HCT116 (cell line): ENCODE measurements at regions not wholly inside any gene's neighbourhood (a gene's known extent, or its start where the extent isn't known, plus 50 kb on each side); places are given as distances from the start of the nearest gene placed in this dataset.

Source experiments
- ATAC-seq: fragments of 200-7000 bp; cut with Tn5 transposase; 2 replicates; pipeline ENCODE4 v1.9.1; 2020; ENCODE audit warnings: mild to moderate bottlenecking, moderate library complexity
- BruUV-seq: library from RNA; stranded (reverse); fragments of 400-500 nt; replicated peaks from 2 replicates; lab custom pipeline; 2021; lab: Mats Ljungman, UMichigan
- CTCF ChIA-PET: fragments of 300-600 bp; sonication (Branson Sonifier 250); formaldehyde crosslinking; loops from one replicate; lab custom pipeline; 2021; ENCODE audit warnings: antibody characterized with exemption; lab: Charles Lee
- POLR2A ChIA-PET: fragments of 300-600, 350-600 bp; sonication (Branson Sonifier 250); formaldehyde crosslinking; loops from one replicate; lab custom pipeline; 2021; ENCODE audit warnings: antibody characterized with exemption; lab: Charles Lee
- RAD21 ChIA-PET, 2 experiments: fragments of 300-600 bp; sonication (Branson Sonifier 250); formaldehyde crosslinking; loops; one replicate each; lab custom pipeline; 2023; ENCODE audit warnings: low total read pairs in 2 of 2; ENCODE audit not compliant: uncharacterized antibody in 2 of 2, unreplicated experiment in 2 of 2, low non-redundant PET in 1 of 2; lab: Charles Lee
- DNase-seq: peaks from one replicate; pipeline ENCODE4 v3.0.0-alpha.2; 2010; ENCODE audit warnings: low read depth, low spot score
- H2AFZ ChIP-seq: fragments of 200-600 bp; shearing (Covaris generic), sonication (generic); 2 replicates; pipeline ENCODE4 v1.6.1; 2017; ENCODE audit warnings: low read depth, mixed run types, mixed read lengths, antibody characterized with exemption, low read length; ENCODE audit not compliant: poor library complexity, severe bottlenecking
- H3K27ac ChIP-seq: 2 replicates; pipeline ENCODE4 v1.5.1; 2012; ENCODE audit warnings: low read depth, low read length
- H3K27me3 ChIP-seq: fragments of 200-600 bp; sonication (generic); 2 replicates; pipeline ENCODE4 v1.6.1; 2016; ENCODE audit warnings: mixed run types, low read length, mixed read lengths; ENCODE audit not compliant: insufficient read depth
- H3K36me3 ChIP-seq, 2 experiments: fragments of 200-500 bp in 1 of 2; fragments of 200-600 bp in 1 of 2; sonication (Bioruptor generic) in 1 of 2; sonication (generic) in 1 of 2; 2 replicates each; pipeline versions ENCODE4 v1.5.1 to v1.6.1; 2014 to 2016; ENCODE audit warnings: low read length in 2 of 2, inconsistent platforms in 1 of 2, mixed read lengths in 1 of 2, mixed run types in 1 of 2; ENCODE audit not compliant: insufficient read depth in 2 of 2, control insufficient read depth in 1 of 2
- H3K4me1 ChIP-seq, 2 experiments: fragments of 200-600 bp in 1 of 2; sonication (generic) in 1 of 2; 2 replicates each; pipeline versions ENCODE4 v1.5.1 to v1.6.1; 2012 to 2017; ENCODE audit warnings: low read length in 2 of 2, inconsistent platforms in 1 of 2, mild to moderate bottlenecking in 1 of 2, mixed read lengths in 1 of 2, mixed run types in 1 of 2, moderate library complexity in 1 of 2; ENCODE audit not compliant: insufficient read depth in 2 of 2, control insufficient read depth in 1 of 2
- H3K4me2 ChIP-seq: fragments of 200-600 bp; sonication (generic); 2 replicates; pipeline ENCODE4 v1.6.1; 2017; ENCODE audit warnings: mixed run types, low read length, mixed read lengths
- H3K4me3 ChIP-seq, 2 experiments: fragments of 200-600 bp in 1 of 2; sonication (generic) in 1 of 2; replicated peaks in 1 of 2; 2 replicates each; pipeline ENCODE4 v1.5.1; 2011 to 2016; ENCODE audit warnings: low read length in 2 of 2, control low read depth in 1 of 2, low read depth in 1 of 2, mild to moderate bottlenecking in 1 of 2, mixed read lengths in 1 of 2, mixed run types in 1 of 2
- H3K79me2 ChIP-seq: fragments of 200-600 bp; sonication (generic); 2 replicates; pipeline ENCODE4 v1.6.1; 2017; ENCODE audit warnings: mild to moderate bottlenecking, mixed run types, low read length, moderate library complexity, mixed read lengths; ENCODE audit not compliant: insufficient read depth
- H3K9ac ChIP-seq: fragments of 200-600 bp; sonication (generic); 2 replicates; pipeline ENCODE4 v1.6.1; 2016; ENCODE audit warnings: low read length, mixed read lengths
- H3K9me2 ChIP-seq: fragments of 200-600 bp; sonication (generic), shearing (Covaris generic); 2 replicates; pipeline ENCODE4 v1.6.1; 2017; ENCODE audit warnings: mixed run types, mild to moderate bottlenecking, moderate library complexity; ENCODE audit not compliant: insufficient read depth
- H3K9me3 ChIP-seq, 2 experiments: fragments of 200-500 bp in 1 of 2; fragments of 200-600 bp in 1 of 2; sonication (Bioruptor generic) in 1 of 2; sonication (generic) in 1 of 2; 2 replicates each; pipeline ENCODE4 v1.6.1; 2014 to 2017; ENCODE audit warnings: low read length in 2 of 2, mixed read lengths in 2 of 2, inconsistent platforms in 1 of 2, low read depth in 1 of 2, mild to moderate bottlenecking in 1 of 2, mixed run types in 1 of 2, moderate library complexity in 1 of 2; ENCODE audit not compliant: control insufficient read depth in 1 of 2, insufficient read depth in 1 of 2
- H4K20me1 ChIP-seq: fragments of 200-600 bp; sonication (generic), shearing (Covaris generic); 2 replicates; pipeline ENCODE4 v1.6.1; 2017; ENCODE audit warnings: mixed run types, mild to moderate bottlenecking, moderate library complexity; ENCODE audit not compliant: insufficient read depth
- CBX3 ChIP-seq: IDR thresholded peaks from 2 replicates; pipeline ENCODE4 v1.6.1; 2012; ENCODE audit warnings: low read depth
- CTCF ChIP-seq, 3 experiments: fragments of 200-600 bp in 1 of 3; sonication (generic) in 1 of 3; IDR thresholded peaks in 2 of 3; conservative IDR thresholded peaks in 1 of 3; 2 replicates each; pipeline ENCODE4 v1.5.1; 2012 to 2017; ENCODE audit warnings: low read depth in 2 of 3, low read length in 2 of 3, antibody characterized with exemption in 1 of 3, borderline replicate concordance in 1 of 3, control low read depth in 1 of 3, mild to moderate bottlenecking in 1 of 3, mixed read lengths in 1 of 3, mixed run types in 1 of 3, moderate library complexity in 1 of 3; ENCODE audit not compliant: insufficient read depth in 1 of 3
- ELF1 ChIP-seq: IDR thresholded peaks from 2 replicates; pipeline ENCODE4 v1.6.1; 2012; ENCODE audit warnings: low read depth, borderline replicate concordance
- FOSL1 ChIP-seq: IDR thresholded peaks from 2 replicates; pipeline ENCODE4 v1.6.1; 2012; ENCODE audit warnings: low read depth
- JUND ChIP-seq: IDR thresholded peaks from 2 replicates; pipeline ENCODE4 v1.6.1; 2012
- RAD21 ChIP-seq: IDR thresholded peaks from 2 replicates; pipeline ENCODE4 v1.6.1; 2012; ENCODE audit warnings: low read depth, mild to moderate bottlenecking
- REST ChIP-seq: IDR thresholded peaks from 2 replicates; pipeline ENCODE4 v1.6.1; 2012; ENCODE audit warnings: low read depth
- SIN3A ChIP-seq: IDR thresholded peaks from 2 replicates; pipeline ENCODE4 v1.6.1; 2012; ENCODE audit warnings: low read depth
- SP1 ChIP-seq: IDR thresholded peaks from 2 replicates; pipeline ENCODE4 v1.6.1; 2012; ENCODE audit warnings: low read depth
- SRF ChIP-seq: IDR thresholded peaks from 2 replicates; pipeline ENCODE4 v1.6.1; 2012; ENCODE audit warnings: low read depth
- TCF7L2 ChIP-seq: IDR thresholded peaks from 2 replicates; pipeline ENCODE4 v1.7.0; 2011; ENCODE audit warnings: borderline replicate concordance, inconsistent platforms; ENCODE audit not compliant: insufficient read depth, insufficient read length; ENCODE audit errors: extremely low read depth
- YY1 ChIP-seq: IDR thresholded peaks from 2 replicates; pipeline ENCODE4 v1.6.1; 2011; ENCODE audit warnings: low read length, low read depth, moderate library complexity, mild to moderate bottlenecking; ENCODE audit not compliant: insufficient replicate concordance; ENCODE audit errors: extremely low read depth
- ZBTB33 ChIP-seq: IDR thresholded peaks from 2 replicates; pipeline ENCODE4 v1.6.1; 2011; ENCODE audit warnings: mild to moderate bottlenecking, low read length, moderate library complexity; ENCODE audit not compliant: insufficient replicate concordance; ENCODE audit errors: extremely low read depth
- intact Hi-C: fragments of 100-400 bp; cut with micrococcal nuclease; formaldehyde crosslinking; loops from 2 replicates; pipeline ENCODE4 v1.10.0; 2022

GRCh38 chrY:15478348-15478963 lies 954.1 kb downstream of the NLGN4Y start:
- BruUV-seq, result no TSS peak
- CTCF ChIA-PET, result no interaction called here

More at GRCh38 chrY:15478348-15478963, 954.1 kb downstream of the NLGN4Y start:
- Histone ChIP-seq H3K36me3 (no peaks in the 10 kb centered on the region), H3K4me3 (no peak overlapping the region), H3K9me3 (no peaks in the 10 kb centered on the region), H4K20me1 (no peaks in the 10 kb centered on the region), H3K4me1 (no peaks in the 10 kb centered on the region), H3K27me3 (no peaks in the 10 kb centered on the region), H3K9me2 (no peaks in the 10 kb centered on the region), H3K4me2 (no peak overlapping the region), H3K79me2 (no peaks in the 10 kb centered on the region), H3K9ac (no peak overlapping the region), H3K27ac (no peak overlapping the region), H2AFZ (no peak overlapping the region)
- ATAC-seq, result no peak; the same call in 1 of the 2 replicates
- intact Hi-C loops, result no loop called here
- no peak for DNase-seq
- RAD21 ChIA-PET, result no interaction called here
- POLR2A ChIA-PET, result no interaction called here
- TF ChIP-seq REST (no peak), TCF7L2 (no peak), RAD21 (no peak), CBX3 (no peak), JUND (no peak), ELF1 (no peak), SRF (no peak), SP1 (no peak), SIN3A (no peak), YY1 (no peak), CTCF (IDR thresholded peaks at IDR 0.05 in 2 of 3, conservative IDR thresholded peaks at IDR 0.05 in 1 of 3; ENCODE audit: borderline replicate concordance in 1 of 3, insufficient read depth in 1 of 3, low read depth in 2 of 3, low read length in 2 of 3) (no peak), ZBTB33 (no peak), FOSL1 (no peak)
